Suppressor macrophage (primary cell): ENCODE measurements at regions not wholly inside any gene's neighbourhood (a gene's known extent, or its start where the extent isn't known, plus 50 kb on each side); places are given as distances from the start of the nearest gene placed in this dataset.
"Not testable (repeated sequence)": the region's sequence is repeated elsewhere in the genome, so short reads cannot be mapped to it uniquely, and the experiment has no call there.

Experiments
- DNase-seq, 4 experiments: peaks; one replicate each; pipeline ENCODE4 v3.0.0-alpha.2; 2020 to 2022

DNA sequence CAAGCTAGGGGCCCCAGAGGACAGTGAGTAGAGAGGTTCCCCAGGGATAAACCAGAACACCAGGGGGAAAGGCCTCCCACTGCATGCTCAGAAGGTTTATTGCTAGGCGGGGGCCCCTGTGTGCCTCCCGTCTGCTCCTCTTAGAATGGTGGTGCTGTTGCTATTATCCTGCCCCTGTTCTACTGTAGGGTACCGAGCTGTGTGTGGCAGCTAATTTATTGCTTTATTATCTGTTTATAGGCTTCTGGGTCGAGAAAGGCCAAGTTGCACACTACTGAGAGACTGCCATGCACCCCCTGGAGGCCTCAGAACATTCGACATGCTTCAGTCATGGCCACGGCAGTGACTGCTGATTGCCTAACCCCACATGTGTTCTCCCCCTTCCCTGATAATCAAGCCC, 373.6 kb downstream of the ANAPC1 start:
- DNase-seq = not testable (repeated sequence)

DNA sequence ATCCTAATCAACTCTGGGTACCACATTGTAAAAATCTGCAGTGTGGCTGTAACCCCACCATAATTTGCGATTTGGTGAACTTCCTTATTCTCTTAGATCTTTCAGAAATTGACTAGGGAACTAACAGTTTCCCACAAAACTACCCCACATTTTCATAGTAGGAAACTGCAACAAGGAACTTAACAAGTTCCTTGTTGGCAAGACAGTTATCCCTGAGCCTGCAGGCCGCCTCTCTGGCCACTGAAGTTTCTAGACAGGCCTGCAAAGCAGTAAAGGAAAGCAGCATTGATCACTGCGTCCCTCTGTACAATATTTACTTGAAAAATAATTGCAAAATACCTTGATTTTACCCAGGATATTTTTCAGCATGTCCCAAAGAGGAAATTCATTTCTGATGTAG, 372.9 kb downstream of the ANAPC1 start:
- peak in 2 of 4 experiments; percentile 19 to 37 for DNase-seq

DNA sequence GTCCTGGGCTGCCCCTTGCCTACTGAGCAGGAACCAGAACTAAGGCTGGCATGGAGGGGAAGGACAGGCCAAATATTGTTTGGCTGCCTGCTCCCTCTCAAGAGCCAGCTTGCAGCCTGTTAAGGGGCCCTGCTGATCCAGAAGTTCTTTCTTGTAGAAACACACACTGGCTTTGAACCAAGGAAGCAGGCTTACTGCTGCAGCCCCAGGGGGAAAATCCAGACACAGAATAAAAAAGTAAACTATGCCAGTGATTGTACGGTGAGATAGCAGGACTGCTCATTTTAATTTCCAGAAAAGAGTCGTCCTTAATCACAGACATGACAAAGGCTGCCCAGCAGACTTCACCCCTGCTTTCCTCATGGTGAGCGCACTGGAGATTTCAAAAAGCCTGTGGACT, 371.6 kb downstream of the ANAPC1 start:
- not testable (repeated sequence) for DNase-seq

DNA sequence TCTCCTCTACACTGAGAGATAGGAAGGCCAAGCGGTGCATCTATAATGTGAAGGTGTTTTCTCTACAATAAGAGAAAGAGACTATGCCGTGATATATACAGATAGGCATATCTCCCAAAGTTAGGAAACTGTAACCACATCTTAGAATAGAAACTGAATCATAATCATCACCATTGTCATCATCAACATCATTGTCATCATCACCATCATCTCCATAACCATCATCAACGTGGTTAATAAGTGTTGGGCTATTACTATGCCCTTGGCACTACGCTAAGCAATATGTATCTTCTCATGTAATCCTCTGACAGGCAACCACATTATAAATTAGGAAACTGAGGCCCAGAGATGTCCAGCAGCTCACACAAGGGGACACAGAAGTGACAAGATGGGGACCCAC, 369.9 kb downstream of the ANAPC1 start:
- DNase-seq = not testable (repeated sequence)

DNA sequence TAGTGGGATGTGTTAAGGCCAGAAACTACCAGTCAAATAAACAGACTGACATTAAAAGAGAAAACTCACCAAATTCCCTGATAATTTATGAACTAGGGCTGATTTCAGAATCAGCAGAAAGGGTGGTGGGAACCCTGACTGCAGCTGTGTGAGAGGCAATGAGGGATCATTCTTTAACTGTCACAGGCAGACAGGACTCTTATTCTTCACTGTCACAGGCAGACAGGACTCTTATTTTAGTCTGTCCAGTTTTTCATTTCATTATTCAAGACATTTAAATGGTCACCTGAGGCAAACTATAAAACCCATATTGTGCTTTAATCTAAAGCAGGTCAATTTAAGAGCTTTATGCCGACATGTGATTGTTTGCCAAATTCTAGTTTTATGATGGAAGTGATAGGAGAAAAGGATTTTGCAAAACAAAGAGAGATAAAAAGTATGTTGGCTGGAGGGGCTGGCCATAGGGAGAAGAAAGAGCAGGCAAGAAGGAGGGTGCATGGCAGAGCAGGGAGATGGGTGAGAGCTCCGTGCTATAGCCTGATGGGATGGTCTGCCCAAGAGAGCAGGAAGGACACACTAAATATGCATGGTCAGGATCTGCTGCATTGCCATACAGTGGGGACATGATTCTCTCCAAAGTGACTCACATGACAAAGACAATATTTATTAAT, 366.8 kb downstream of the ANAPC1 start:
- not testable (repeated sequence) for DNase-seq

DNA sequence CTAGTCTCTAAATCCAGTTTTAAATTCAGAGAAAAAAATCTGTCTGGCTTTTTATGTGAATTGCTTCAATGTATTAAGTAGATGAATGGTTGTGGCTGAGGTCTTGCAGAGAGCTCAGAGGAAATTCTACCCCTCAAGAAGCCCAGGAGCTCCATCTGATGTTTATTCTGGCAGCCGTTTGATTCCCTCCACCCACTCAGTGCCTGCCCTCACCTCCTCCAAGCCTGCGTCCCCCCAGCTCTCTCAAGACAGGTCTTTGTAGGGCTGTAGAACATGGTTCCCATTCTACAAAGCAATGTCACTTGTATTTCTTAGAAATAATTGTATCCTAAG, 366.3 kb downstream of the ANAPC1 start:
- DNase-seq = not testable (repeated sequence)

DNA sequence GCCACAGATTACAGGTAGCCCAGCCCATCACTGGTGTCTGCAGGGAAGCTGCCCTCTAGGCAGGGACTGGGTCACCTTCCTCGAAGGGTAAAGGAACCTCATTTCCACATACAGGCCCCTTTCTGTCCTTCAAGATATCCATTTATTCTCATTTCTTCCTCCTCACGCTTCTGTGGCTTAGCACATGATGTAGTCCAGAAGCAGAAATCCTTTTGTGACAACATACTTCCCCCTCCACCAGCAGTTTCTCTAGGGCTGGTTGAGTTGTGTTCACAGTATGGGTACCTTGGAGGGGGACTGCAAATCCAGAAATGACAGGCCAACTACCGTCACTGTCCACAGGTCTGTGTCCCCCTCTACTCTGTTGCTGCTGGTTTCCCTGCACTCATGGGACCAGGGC, 364.9 kb downstream of the ANAPC1 start:
- peak; percentile 56 to 86 (median 68) for DNase-seq

DNA sequence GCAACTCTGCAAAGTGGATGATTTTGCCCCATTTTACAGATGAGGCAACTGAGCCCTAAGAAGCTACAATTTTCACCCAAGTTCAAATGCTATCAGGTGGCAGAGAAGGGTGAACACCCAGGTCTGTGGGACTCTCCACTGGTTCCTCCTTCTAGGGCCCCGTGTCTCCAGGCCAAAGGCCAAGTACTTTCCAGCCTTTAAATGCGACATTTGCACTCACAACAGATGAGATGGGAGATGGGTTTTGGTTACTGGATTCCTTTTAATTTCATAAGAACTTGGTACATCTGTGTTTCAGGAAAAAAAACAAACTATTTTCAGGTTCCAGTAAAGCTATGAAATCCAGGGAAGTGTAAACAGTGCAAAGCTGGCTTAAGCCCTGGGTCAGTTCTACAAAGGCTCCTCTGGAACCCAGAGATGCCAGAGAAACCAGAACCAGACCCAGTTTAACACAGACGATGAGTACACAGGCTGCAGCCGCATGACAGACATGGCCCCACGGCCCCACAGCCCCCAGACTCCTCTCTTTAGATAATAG, 361.7 kb downstream of the ANAPC1 start:
- DNase-seq = peak in 2 of 4 experiments; percentile 25 to 34

DNA sequence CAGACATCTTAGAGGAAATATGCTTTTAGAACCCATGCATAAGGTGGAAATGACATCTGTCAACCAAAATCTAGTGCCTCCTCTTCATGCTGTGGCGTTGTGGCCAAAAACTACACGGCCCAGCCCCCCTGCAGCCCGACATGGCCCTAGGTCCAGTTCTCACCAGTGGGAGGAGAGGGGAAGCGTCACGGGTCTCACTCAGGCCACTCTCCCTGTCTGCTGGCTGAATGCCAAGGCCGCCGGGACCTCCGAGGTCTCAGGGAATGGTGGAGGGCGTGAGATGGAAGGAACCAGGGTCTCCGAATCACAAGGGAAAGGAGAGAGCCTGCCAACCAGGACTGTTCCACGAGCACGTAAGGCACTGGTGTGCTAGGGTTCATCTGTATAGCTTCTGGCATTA, 361.0 kb downstream of the ANAPC1 start:
- DNase-seq = no peak

DNA sequence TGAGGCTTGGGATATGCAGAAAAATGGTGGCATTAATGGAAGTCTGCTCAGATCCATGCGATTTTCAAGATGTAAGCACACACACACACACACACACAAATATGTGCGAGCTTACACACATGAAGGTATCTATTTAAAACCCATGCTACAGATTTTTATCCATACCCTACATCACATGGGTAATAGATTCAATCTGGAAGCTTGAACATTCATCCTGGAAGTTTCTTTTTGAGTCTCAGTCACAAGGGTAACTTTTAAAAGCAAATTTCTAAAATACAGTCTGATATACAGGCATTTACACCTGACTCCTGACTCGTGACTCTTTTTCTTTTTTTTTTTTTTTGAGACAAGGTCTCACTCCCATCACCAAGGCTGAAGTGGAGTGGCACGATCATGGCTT, 359.0 kb downstream of the ANAPC1 start:
- DNase-seq = not testable (repeated sequence)

DNA sequence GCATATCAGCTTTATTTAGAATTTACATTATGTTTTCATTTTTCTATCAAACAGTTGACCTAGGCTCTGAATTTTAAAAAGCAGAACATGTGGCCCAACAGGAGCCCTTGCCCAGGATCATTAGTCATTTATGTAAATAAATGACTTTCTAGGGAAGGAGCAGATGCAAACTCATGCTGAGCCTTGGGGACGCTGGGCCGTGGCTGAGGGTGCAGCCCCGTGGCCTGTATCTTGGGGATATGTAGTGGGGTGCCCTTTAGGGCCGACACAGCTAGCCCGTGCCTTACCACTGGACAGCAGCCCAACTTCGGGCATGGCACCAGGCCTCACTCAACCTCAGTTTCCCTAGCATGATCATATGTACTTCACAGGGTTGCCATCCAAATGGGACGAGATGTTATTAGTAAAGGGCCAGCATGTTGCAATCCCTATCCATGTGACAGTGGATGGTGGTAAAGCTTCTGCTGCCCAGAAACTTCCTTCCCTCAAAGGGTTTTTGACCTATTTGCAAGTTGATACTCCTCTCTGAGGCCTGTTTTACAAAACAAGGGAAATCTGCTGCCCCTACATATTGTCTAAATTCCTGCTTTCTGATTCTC, 357.9 kb downstream of the ANAPC1 start:
- DNase-seq = peak in 3 of 4 experiments; percentile 30 to 59 (median 46)

DNA sequence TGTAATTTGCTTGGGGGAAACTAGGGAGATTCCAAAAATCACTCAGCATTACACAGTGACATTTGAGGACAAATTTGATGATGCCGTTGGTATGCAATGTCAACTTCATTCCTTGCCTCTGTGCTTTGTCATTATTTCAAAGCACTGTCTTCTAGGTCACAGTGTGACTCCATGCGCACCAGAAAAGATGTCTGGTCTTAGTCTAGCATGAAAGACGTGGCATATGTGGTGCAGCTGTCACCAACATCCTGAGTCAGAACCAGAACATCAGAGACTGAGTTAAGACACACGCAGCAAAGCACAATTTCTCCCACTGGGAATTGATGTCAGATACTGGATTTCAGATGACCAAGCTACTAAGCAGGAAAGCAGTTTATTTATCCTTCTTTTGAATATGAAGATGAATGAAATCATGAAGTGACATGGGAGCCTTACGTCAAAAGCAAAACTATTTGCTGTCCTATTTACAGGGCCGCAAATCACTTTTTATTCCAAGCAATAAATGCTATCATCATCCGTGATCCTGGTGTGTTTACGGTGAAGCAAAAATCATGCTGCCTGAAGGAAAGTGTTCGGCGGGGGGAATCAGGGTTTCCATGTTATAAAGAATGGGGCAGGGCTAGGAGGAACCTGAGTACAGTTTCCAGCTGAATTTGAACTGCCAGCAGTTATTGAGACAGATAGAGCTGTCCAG, 356.1 kb downstream of the ANAPC1 start:
- not testable (repeated sequence) for DNase-seq

DNA sequence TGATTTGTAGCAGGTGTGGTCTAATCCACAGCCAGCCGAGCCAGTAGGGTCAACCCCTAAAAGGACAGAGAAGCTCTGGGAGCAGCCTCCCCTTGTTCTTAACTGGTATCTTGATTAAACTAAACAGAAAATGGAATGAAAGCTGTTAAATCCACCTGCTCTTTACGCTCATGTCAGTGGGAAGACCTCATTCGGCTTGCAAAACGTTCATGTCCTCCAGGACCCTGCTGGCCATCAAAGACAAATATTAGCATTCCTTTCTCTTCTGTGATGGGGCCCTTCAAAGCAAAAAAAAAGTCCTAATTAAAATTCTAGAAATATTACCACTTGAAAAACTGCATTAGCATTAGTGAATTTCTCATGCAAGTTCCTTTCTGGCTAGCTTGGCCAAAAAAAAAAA, 355.0 kb downstream of the ANAPC1 start:
- DNase-seq = not testable (repeated sequence)

DNA sequence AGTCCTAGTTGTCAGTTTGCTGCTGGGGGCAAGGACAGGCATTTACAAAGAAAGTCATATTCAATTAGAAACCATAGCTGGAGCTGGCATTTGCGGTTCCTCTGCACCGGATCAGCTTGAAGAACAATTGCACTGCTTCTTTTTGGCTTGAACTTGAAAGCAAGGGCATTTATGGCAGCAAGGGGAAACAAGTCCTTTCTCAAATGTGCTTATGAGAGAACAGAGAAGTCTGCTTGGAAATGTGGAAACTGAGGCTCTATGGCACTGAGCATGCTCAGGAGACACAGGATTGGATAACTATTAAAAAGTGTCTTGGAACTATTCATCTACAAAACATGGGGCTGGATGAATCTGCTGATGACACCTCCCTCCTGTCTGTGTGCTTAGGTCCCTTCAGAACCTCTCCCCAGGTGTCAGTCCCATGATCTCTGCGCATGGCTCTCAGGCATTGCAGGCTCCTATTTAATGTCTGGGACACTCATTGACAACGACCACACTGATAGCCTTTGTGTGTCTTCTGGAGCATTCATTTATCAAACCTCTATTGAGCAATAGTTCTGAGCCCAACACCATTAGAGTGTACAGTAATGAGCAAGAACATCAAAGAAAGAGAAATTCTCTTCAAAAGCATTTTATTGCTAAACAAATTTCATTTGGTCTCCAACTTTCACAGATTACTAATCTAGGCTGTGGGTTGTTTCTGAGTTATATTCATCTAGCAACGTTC, 353.6 kb downstream of the ANAPC1 start:
- DNase-seq = not testable (repeated sequence)

DNA sequence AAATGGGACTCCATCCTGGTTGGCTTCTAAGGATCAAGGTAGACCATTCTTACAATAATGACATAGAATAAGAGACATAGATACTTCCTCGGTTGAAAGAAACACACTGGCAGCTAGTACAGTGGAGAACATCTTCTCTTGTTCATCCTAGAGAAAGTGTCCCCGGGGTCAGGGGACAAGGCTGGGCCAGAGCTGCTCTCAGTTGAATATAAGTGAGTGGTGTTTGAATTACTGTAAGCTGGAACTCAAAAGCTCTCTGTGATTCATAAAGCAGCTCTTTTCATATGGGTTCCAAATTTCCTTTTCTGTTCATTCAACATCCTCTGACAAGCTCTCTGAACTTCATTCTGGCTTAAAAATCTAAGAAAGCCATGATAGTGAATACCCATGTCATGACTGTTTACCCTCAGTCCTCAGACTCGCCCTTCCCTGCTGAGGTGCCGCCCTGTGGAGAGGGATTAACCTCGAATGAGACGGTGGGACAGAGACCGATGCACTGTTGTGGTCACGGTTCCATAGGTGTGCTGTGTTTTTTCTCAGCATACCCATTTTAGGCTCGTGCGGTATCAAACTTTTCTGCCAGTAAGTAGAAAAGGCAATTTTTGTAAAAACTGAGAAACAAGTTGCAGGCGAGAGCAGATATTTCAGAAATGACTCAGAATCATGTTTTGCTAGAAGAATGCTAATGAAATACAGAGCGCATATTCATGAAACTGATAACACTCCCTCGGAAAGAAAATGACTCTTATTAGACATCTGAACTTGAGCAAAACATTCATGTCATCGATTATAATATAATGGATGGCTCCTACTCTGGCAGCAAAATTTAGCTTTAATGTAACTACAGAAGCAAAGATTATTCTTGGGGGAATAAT, 351.1 kb downstream of the ANAPC1 start:
- not testable (repeated sequence) for DNase-seq

DNA sequence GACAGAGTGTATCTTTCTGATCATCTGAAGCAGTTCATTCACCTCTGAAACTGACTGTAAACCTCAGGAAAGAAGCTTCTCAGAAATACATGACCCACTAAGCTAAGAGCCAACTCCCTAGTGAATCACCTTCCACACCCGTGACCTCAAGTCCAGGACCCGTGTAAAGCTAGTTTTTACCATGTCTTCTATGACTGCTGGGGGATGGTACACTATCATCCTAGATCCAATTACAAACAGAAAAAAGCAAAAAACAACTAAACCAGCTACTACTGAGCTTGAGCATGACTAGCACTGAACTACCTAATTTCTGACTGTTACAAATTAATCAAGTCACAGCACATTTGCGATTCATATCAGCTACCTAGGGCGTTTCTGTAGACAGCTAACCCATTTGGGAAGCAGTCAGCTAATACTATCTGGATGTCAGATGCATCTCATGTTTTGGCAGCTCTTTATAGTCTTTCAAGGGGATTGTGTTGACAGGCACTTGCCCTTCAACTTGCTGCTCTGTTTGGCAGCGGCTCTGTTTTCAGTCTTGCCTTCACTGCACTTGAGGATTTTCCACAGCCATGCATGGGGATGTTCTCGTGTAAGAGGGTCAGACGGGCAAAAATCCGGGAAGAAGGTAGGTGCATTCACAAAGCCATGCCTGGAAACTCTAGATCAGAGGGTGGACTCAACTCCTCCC, 350.3 kb downstream of the ANAPC1 start:
- DNase-seq = not testable (repeated sequence)

DNA sequence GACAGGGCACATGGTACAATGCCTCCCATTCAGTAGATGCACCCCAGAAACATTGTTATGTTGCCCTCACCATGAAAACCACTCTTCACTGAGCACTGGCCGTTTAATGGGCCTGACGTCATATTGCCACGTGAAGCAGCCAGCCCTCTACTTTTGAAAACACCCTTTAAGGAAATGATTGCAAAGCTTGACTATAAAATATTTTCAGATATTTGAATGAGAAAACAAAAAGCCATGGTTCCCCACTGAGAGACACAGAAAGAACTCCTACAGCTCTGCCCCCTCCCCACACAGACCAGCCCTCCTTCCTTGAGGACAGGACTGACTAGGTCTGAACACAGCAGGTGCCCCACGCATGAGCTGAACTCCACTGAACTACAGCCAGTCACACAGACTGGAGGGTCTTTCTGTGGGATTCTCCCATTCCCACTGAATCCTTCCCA, 349.1 kb downstream of the ANAPC1 start:
- DNase-seq = peak; percentile 28 to 53 (median 46)

DNA sequence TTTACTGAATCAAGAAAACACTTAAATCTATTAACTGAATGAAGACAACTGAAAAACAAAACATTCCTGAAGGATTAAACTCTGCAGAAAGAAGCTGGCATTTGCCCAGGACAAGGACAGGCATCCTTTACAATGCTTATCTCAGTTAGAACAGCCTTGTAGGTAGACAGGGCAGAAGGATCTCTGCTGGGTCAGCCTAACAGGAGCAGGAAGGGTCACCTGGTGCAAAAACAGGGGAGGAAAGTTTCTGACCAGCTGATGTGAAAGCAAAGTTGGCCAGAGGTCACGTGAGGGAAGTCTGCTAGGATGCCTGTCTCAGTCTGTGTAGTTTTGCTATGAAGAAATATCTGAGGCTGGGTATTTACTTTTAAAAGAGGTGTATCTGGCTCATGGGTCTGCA, 348.6 kb downstream of the ANAPC1 start:
- peak in 2 of 4 experiments; percentile 18 to 30 for DNase-seq

DNA sequence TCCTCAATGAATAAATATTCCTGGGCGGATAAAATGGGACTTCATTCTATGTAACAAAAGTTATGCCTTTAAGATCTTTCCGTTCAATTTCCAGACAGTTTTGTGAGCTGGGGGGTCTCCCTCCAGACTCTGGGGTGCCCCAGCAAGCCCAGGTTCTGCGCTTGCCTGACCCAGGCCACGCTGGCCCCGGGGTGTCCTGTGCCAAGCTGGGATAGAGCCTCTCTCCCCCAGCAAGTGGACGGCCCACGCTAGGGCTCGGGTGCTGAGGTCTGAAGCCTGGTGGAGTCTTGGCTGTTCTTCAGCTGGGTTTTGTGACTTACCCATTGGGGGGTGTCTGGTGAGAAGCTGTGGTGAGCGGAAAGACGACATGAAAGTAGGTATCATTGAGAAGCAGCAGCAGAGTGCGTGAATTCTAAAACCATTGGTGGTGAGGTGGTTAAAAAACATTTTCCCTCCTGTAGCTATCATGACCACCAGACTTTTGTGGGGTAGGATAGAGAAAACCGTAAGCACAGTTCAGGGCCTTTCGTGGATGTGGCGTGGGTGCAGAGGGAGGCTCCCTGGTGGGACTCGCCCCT, 346.8 kb downstream of the ANAPC1 start:
- DNase-seq = no peak

DNA sequence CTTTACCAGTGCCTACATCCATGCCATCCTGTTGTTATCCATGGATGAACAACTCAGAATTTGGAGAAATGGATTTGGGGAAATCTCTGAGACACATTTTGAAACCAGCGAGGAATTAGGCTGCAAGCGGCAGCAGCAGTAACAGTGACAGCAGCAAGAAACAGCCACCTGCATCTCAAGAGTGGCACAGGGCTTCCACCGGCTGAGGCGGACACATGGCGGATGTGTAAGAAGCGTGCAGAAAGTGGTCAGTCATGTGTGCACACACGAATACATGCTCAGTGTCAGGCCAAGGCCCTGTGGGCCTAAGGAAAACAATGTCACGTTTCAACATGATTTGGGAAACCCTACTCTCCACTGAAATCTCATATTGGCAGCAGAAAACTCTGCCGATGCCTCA, 344.0 kb downstream of the ANAPC1 start:
- not testable (repeated sequence) for DNase-seq
